ENCODE measurements at regions not wholly inside any gene's neighbourhood (a gene's known extent, or its start where the extent isn't known, plus 50 kb on each side); places are given as distances from the start of the nearest gene placed in this dataset.

- TF ChIP-seq CTCF (IDR thresholded peaks at IDR 0.05) (no peak), POLR2A (IDR thresholded peaks at IDR 0.05) (no peak)
Measured at GRCh38 chr14:58777541-58777979, 139.8 kb downstream of the DACT1 start.
